ENCODE measurements at regions not wholly inside any gene's neighbourhood (a gene's known extent, or its start where the extent isn't known, plus 50 kb on each side); places are given as distances from the start of the nearest gene placed in this dataset.

GRCh38 chr5:39891376-39891775, 466.6 kb upstream of the DAB2 start:
- intact Hi-C loops (cut with DNase I; ENCODE audit: low total_unique reads): no loop called here
- no peak overlapping the region for H3K4me3 ChIP-seq (ENCODE audit: low read depth, poor library complexity, severe bottlenecking)
- DNase-seq (ENCODE audit: low spot score in 2 of 2): no peak
- TF ChIP-seq POLR2A (IDR thresholded peaks at IDR 0.05): no peak
- TF ChIP-seq, protein P1, sequence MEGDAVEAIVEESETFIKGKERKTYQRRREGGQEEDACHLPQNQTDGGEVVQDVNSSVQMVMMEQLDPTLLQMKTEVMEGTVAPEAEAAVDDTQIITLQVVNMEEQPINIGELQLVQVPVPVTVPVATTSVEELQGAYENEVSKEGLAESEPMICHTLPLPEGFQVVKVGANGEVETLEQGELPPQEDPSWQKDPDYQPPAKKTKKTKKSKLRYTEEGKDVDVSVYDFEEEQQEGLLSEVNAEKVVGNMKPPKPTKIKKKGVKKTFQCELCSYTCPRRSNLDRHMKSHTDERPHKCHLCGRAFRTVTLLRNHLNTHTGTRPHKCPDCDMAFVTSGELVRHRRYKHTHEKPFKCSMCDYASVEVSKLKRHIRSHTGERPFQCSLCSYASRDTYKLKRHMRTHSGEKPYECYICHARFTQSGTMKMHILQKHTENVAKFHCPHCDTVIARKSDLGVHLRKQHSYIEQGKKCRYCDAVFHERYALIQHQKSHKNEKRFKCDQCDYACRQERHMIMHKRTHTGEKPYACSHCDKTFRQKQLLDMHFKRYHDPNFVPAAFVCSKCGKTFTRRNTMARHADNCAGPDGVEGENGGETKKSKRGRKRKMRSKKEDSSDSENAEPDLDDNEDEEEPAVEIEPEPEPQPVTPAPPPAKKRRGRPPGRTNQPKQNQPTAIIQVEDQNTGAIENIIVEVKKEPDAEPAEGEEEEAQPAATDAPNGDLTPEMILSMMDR (IDR thresholded peaks at IDR 0.05): no peak
- WGBS, 2 donors: 46 to 53% methylated on average over 2 of the region's 2 CpGs

GRCh38 chr5:39880985-39881384, 456.2 kb upstream of the DAB2 start:
- intact Hi-C loops (cut with DNase I; ENCODE audit: low total_unique reads): no loop called here
- DNase-seq (ENCODE audit: low spot score in 2 of 2): no peak
- no peak for TF ChIP-seq POLR2A (IDR thresholded peaks at IDR 0.05)
- TF ChIP-seq, protein P1 (IDR thresholded peaks at IDR 0.05): no peak
- no peak overlapping the region for H3K4me3 ChIP-seq (ENCODE audit: low read depth, poor library complexity, severe bottlenecking)

DNA sequence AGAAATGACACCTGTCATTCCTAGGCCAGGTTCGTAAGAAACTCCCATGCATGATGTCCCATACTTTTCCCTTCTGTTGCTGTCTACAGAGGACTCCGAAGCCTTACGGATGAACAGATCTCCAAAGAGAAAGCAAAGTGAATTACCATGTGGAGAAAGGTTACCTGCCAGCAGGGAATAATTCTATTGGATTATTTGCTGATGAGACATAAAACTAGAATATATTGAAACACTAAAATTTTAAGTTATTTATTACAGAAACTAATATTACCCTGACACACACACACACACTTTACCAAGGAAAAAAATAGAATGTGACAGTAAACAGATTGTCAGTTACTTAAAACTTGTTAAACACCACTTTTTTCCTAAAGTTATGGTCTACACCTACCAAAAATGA, 452.7 kb upstream of the DAB2 start:
- intact Hi-C loops (cut with DNase I; ENCODE audit: low total_unique reads): no loop called here
- no peak for DNase-seq (ENCODE audit: low spot score in 2 of 2)
- H3K4me3 ChIP-seq (ENCODE audit: low read depth, poor library complexity, severe bottlenecking): no peak overlapping the region
- WGBS, 2 donors: 95 to 97% methylated on average over 3 of the region's 3 CpGs
- no peak for TF ChIP-seq POLR2A (IDR thresholded peaks at IDR 0.05)
- TF ChIP-seq, protein P1 (IDR thresholded peaks at IDR 0.05): no peak

DNA sequence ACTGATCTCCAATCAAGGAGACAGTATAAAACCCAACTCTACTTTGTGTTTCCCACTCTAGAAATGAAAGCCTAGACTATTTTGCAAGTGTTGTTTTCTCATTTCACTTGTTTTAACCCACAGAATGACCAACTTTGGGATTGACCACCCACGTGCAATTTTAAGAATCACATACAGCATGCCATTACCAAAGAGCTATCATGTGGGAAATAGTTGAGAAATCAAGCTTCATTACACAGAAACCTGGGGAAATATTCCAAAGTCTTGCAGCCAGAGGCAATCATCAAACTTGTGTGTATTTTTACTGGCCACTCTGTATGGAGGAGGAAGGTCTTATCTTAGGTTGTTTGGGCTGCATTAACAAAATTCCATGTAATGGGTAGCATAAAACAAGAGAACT, 451.4 kb upstream of the DAB2 start:
- no peak for DNase-seq (ENCODE audit: low spot score in 2 of 2)
- intact Hi-C loops (cut with DNase I; ENCODE audit: low total_unique reads): no loop called here
- WGBS, 2 donors: 78 to 85% methylated on average over 1 of the region's 1 CpG
- H3K4me3 ChIP-seq (ENCODE audit: low read depth, poor library complexity, severe bottlenecking): no peak overlapping the region
- TF ChIP-seq POLR2A (IDR thresholded peaks at IDR 0.05): no peak
- TF ChIP-seq, protein P1 (IDR thresholded peaks at IDR 0.05): no peak

- no peak overlapping the region for H3K4me3 ChIP-seq (ENCODE audit: low read depth, poor library complexity, severe bottlenecking)
- TF ChIP-seq, protein P1 (IDR thresholded peaks at IDR 0.05): no peak
- no peak for TF ChIP-seq POLR2A (IDR thresholded peaks at IDR 0.05)
- intact Hi-C loops (cut with DNase I; ENCODE audit: low total_unique reads): no loop called here
- DNase-seq (ENCODE audit: low spot score in 2 of 2): no peak
Observed at GRCh38 chr5:39870137-39870536, 445.4 kb upstream of the DAB2 start.

- TF ChIP-seq, protein P1 (IDR thresholded peaks at IDR 0.05): no peak
- no peak for TF ChIP-seq POLR2A (IDR thresholded peaks at IDR 0.05)
- 54 to 70% methylated on average over 1 of the region's 1 CpG for WGBS, 2 donors
- no peak overlapping the region for H3K4me3 ChIP-seq (ENCODE audit: low read depth, poor library complexity, severe bottlenecking)
- intact Hi-C loops (cut with DNase I; ENCODE audit: low total_unique reads): no loop called here
- no peak for DNase-seq (ENCODE audit: low spot score in 2 of 2)
Observed at GRCh38 chr5:39869396-39869795, 444.6 kb upstream of the DAB2 start.
